Choroid plexus epithelial cell (primary cell): ENCODE measurements at regions not wholly inside any gene's neighbourhood (a gene's known extent, or its start where the extent isn't known, plus 50 kb on each side); places are given as distances from the start of the nearest gene placed in this dataset.

Experiments used
- DNase-seq: peaks from one replicate; pipeline ENCODE4 v3.0.0-alpha.2; 2010; ENCODE audit warnings: low read depth
- H3K4me3 ChIP-seq: 2 replicates; pipeline ENCODE4 v1.5.1; 2011; ENCODE audit warnings: low read depth, mild to moderate bottlenecking, control low read depth, low read length, moderate library complexity
- TF ChIP-seq, protein P1 (sequence below): conservative IDR thresholded peaks from 2 replicates; pipeline ENCODE4 v1.5.1; 2011; ENCODE audit warnings: low read depth, mild to moderate bottlenecking, control low read depth, inconsistent platforms, low read length, moderate library complexity

DNA sequence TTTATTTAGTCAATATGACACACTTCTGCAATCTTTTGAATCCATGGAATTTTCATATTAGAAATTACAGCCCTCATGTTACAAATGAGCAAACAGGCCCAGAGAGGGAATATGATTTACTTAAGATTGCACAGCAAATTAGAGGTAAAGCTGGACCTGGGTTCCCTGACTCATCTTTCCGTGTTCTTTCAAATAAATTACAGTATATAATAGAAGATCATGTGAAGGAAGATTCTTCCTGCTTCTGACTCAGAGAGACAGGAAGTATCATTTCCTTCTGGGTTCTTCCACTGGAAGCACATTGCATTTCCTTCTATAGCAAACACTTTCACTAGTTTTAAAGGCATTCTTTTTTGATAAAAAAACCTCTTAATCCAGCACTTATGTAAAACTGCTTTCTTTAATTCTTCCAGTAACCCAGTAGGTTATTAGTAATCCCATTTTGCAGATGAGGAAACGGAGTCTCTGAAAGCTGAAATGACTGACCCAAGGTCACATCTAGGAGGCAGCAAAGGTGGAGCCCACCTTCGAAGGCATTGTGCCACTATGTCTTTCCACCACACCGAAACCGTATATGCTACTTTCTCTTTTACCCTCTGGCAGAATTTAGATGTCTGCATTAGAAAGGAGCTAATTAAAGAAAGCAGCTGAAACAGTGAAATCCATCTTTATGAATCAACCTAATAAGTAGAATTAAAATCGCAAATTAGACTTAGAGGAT, 566.7 kb upstream of the KLF4 start:
- DNase-seq = peak; percentile 54
- TF ChIP-seq, protein P1, sequence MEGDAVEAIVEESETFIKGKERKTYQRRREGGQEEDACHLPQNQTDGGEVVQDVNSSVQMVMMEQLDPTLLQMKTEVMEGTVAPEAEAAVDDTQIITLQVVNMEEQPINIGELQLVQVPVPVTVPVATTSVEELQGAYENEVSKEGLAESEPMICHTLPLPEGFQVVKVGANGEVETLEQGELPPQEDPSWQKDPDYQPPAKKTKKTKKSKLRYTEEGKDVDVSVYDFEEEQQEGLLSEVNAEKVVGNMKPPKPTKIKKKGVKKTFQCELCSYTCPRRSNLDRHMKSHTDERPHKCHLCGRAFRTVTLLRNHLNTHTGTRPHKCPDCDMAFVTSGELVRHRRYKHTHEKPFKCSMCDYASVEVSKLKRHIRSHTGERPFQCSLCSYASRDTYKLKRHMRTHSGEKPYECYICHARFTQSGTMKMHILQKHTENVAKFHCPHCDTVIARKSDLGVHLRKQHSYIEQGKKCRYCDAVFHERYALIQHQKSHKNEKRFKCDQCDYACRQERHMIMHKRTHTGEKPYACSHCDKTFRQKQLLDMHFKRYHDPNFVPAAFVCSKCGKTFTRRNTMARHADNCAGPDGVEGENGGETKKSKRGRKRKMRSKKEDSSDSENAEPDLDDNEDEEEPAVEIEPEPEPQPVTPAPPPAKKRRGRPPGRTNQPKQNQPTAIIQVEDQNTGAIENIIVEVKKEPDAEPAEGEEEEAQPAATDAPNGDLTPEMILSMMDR = no peak
- H3K4me3 ChIP-seq = no peak overlapping the region

DNA sequence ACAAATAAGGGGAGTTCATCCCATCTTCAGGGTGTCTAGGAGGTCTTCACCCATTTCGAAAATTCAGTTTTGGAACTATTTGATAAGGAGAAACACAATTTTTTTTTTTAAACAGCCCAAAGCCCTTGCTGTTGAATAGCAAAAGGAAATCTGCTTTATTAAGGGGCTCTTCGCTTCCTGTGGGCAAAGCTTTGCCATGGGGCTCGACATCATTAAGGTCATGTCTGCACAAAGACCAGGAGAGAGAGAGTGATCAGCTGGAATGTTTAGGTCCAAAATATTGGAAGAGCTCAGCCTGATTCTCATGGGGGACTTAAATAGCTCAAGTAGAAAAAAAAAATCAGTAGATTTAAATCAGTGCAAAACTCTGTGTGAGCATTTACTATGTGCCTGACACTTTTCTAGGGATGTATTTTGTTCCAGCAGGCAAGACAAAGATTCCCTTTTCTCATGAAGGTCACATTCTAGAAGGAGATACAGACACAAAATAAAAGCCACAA, 564.6 kb upstream of the KLF4 start:
- no peak overlapping the region for H3K4me3 ChIP-seq
- TF ChIP-seq, protein P1 = no peak
- no peak for DNase-seq

DNA sequence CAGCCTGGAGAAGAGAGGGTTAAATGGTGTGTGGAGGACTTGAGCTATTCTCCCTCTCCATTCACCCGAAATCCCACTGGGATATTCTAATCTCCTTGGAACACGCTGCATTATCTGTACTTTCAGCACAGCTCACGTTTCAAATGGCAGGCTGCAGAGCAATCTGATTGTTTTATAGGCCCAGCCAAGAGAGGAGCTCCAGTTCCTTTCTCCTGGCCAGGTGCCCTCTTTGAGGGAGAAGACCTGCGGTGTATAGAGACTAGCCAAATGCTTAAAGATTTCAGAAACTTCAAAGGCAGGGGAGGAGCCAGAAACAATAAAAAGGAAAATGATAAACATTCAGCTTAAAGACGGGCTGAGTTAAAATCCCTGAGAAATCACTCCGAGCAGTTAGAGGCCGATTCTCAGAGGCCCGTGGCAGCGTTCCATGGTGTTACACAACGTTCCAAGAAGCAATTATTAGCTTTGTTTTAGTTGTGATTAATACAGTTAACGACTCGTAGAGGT, 564.0 kb upstream of the KLF4 start:
- peak; percentile 88 for DNase-seq
- TF ChIP-seq, protein P1 = no peak
- H3K4me3 ChIP-seq = no peak overlapping the region

DNA sequence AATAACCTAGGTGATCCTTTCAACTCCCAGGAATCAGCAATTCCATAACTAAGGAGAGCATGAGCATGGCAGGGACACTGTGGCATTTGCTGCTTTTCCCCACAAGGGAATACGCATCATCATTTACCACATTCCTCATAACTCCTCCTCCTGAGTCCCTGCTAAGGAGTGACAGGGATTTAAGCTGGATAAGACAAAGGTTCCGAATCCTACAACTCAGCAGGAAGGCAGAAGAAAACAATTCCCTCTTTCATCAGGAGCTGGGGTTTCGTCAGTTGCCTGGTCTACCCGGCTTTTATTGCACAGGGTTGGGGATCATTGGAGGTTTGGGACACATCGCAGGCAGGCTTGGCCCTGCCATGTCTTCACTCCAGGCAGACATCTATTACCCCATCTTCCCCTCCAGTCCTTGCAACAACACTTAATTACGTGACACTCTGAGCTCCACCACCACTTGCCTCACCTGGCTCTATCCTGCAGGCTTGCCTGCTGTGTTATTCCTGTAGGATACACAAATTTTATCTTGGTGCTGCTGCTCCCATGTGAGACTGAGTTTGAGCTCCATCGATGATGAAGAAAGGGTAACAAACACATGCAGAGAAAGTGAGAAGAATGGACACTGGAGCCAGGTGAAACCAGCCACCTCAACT, 563.0 kb upstream of the KLF4 start:
- H3K4me3 ChIP-seq = no peak overlapping the region
- no peak for DNase-seq
- TF ChIP-seq, protein P1 = no peak

DNA sequence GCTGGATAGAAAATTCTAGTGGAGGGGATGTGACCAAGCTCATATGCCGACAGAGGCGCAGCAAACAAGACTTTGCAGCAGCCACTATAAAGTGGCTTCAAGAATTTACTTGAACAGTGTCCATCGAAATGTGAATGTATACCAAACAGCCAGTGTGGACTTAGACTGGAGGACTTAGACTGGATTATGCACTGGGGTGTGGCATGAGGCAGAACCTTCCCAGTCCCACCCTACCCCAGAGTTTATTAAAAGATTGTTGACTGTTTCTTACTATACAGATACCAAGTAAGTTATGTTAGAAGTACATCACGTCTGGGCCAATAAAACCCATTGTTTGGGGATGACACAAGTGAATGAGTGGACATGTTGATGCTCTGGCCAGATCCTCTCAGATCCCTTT, 561.3 kb upstream of the KLF4 start:
- no peak for DNase-seq
- no peak overlapping the region for H3K4me3 ChIP-seq
- TF ChIP-seq, protein P1 = no peak

DNA sequence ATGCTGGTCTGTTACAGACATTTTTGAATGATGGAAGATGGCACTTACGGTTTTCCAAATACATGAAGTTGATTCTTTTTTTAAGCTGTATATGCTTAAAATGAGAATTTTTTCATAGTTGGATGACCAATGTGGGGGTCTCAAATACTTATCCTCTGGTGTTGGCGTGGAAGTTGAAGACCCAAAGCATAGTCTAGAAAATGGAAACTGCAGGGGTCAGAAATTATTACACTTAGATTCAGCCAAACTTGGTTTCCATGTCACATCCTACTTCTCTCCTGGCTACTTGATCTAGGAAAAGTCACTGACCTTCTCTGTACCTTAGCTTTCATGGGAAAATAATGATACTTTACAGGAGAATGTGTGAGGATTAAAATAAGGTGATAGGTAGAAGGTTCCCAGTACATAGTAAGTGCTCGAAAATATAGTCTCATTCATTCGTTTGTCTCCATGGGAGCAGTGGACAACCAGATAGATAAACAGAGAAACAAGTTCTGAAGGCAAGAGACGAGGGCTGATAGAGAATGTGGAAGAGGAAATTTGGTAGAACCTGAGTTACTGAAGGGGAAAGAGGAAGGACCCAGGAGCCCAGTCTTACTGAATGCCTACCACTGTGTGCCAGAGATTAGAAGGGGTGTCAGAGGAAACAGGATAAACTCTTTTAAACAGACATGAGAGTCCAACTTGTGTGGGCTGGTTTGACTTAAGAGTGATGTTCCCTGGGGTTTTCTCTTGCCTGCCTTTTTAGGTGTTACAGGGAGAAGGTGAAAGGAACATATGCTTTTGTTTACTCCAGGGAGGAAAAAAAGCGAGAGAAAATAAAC, 560.3 kb upstream of the KLF4 start:
- TF ChIP-seq, protein P1 = no peak
- H3K4me3 ChIP-seq = no peak overlapping the region
- DNase-seq = no peak
